HG03439 (cell line): ENCODE measurements at regions not wholly inside any gene's neighbourhood (a gene's known extent, or its start where the extent isn't known, plus 50 kb on each side); places are given as distances from the start of the nearest gene placed in this dataset.

Experiments used
- ATAC-seq: cut with Tn5 transposase; IDR thresholded peaks from one replicate; pipeline ENCODE4 v1.9.1; 2021; ENCODE audit warnings: mild to moderate bottlenecking, moderate library complexity; ENCODE audit not compliant: unreplicated experiment

DNA sequence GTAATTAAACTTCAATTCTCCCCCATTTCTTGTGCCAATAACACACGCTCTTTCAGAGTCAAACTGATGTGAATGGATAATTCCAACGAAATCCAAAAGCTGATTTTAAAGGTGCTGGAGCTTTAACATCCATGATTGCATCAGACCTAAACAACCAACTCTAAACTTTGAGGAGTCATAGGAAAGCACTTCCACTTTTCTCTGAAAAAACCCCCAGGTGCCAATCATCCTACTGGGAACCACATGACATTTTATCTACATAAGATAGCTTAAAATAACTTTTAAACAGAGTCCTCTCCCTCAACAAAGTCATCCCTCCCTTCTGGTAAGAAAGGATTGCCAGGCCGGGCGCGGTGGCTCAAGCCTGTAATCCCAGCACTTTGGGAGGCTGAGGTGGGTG is 167.7 kb upstream of the PDE10A start:
- ATAC-seq, result no peak

DNA sequence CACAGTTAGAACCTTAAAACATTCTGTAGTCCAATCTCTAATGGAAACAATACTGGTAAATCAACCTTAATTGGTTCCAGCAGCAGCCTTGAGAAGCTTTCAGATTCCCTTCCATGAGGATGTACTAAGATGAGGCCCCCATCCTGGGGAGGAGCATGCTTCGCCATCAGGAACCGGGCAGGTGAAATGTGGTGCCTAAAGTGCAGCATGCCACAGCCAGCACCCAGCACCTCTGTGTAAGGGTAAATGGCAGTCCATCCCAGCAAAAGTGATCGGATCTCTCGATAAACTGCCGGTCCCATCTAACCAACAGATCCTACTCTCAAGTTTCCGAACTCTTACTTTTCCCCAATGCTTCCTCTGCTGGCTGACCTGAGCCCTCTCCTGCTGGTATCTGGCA is 166.3 kb upstream of the PDE10A start:
- no peak for ATAC-seq

DNA sequence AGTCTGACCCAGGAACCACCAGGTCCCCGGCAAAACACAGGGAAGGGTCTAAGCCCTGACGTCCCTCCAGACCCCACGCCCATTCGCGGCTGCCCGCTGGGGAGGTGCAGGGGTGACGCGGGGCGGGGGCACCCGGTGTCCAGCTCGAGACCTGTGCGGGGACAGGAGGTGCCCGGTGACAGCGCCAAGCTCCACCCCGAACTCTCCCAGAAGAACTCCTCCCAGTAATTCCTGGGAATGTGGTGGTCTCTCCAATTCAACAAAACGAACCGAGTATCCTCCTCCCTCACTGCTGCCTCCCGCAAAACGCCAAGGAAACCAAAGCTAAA is 164.1 kb upstream of the PDE10A start:
- ATAC-seq, result no peak

DNA sequence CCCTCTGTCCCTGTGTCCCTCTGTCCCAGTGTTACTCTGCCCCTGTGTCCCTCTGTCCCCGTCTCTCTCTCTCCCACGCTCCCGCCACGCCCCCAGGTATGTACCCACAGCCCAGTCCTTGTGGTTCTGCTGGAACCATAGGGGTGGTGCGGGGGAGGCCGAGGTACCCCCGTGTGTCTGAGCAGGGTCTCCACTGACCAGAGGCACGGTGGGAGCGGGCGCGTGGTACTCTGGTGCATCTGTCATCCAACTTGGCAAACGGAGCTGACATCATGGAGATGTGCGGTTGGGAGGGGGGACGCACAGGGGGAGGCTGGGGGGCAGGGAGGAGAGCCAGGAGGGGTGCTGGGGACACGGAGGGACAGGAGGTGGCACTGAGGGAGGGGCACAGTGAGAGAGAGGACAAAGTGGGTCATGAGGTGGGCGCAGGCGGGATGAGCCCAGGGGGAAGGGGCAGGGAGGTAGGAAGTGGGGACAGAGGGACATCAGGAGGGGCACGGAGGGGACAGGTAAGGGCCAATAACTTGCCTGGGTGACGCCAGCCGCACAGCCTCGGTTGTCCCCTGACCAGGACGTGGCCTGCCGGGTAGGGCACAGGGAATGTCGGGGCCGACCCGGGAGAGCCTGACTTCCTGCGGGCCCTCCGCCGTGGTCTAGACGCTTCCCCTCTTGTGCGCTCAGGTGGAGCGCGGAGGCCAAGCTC is 163.6 kb upstream of the PDE10A start:
- ATAC-seq, result no peak

DNA sequence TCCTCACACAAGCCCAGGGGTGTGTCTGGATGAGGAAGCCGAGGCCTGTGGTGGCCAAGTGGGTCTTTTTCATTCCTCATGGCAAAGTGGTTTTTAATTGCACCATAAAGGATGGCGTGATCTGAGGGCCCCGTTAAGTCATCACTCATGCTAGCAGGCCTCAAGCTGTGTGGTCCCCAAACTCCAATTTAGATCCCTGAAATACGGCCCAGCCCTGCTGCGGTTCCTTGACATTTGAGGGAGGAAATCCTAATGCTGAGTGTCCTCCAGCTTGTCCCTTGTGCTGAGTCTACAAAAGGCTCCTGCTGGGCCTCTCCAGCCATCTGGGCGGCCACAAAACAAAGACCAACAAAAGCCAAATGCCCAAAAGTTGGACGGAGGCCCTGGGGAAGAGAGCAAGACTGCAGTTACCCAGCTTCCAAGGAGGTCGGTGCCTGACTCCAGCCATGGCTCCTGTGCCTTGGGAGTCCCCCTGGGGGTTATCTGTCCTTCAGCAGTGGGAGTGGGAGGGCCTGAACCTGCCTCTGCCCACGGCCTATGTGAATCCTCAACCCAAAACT is 162.3 kb upstream of the PDE10A start:
- no peak for ATAC-seq

DNA sequence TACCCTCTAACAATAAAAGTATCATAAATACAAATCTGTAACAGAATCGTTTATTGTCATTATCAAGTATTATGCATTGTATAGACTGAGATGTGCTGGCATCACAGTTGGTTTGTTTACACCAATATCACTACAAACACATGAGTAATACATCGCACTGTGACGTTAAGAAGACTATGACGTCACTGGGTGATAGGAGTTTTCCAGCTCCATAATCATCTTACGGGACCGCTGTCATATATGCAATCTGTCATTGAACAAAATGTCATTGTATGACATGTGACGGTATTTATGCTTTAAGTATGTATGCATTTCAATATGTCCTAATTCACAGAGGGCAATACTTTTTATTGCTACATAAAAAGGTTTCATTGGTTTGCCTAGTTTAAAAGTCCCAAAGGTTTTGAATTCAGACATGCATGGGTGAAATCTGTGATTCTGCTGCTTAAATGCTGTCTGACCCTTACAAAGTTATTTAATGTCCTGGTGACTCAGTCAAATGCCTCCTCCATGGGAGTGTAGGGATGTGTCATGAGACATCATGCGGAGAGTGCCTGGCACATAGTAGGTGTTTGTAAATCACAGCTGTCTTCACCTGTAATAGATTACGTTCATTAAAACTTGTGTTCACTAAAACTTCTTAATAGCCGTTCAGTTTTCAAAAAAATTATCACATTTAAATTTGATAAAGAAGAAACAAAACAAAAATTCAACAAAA is 160.7 kb upstream of the PDE10A start:
- ATAC-seq, result no peak

DNA sequence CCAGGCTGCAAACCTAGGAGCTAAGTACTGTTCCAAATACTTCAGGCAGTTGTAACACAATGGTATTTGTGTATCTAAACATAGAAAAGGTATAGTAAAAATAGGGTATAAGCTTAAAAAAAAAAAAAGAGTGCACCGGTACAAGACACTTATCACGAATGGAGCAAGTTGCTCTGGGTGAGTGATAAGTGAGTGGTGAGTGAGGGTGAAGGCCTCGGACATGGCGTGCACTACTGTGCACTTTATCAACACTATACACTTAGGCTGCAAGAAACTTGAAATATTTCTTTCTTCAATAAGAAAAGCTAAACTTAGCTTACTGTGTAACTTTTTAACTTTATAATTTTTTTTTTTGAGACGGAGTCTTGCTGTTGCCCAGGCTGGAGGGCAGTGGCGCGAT is 159.5 kb upstream of the PDE10A start:
- ATAC-seq, result no peak

DNA sequence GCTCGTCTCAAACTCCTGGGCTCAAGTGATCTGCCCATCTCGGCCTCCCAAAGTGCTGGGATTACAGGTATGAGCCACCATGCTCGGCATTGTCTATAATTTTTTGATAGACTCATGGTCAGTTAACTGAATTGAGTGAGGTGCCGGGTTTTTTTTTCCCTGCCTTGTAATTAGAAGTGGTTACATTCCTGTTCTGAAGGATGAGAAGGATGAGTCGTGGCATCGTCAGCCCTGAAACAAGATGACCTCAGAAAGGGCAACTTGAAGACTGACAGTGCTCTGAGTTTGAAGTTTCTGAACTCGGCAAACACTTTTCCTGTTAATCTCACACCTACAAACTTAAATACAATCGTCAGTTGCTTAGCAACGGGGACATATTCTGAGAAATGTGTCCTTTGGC is 158.7 kb upstream of the PDE10A start:
- ATAC-seq, result no peak

DNA sequence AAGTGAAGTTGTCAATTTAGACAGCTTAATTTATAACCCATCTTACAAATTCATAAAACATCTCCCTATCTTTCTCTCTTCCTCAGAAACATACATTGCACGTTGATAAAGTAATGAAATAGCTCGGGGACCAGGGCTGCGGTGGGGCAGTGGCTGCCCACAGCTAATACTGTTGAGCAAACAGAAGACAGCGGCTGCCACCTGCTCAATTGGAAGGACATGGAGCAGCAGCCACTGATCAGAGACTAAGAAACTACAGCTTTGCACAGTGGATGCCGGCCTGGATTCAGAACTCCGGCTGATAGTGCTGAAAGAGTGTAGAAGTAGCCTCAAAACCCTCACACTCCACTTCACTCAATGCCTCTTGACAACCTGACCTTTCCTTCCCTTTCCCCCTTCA is 157.9 kb upstream of the PDE10A start:
- no peak for ATAC-seq

DNA sequence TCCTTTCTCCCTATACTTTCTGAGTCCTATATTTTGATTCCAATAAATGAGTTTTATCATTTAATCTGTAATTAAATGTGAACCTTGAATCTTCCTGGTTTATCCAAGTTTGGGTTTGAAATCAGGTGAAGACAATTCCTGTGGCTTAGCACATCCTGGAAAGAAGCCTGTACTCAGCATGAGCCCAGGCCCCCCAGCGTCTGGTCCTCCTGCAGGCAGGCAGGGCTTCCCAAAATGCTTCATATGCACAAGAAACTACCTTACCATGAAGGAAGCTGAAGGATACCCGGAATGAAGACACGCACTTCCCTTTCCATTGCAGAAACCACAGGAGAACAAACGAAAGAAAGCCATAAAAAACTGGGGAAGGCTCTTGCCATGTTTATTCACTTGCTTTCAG is 157.4 kb upstream of the PDE10A start:
- ATAC-seq, result no peak

DNA sequence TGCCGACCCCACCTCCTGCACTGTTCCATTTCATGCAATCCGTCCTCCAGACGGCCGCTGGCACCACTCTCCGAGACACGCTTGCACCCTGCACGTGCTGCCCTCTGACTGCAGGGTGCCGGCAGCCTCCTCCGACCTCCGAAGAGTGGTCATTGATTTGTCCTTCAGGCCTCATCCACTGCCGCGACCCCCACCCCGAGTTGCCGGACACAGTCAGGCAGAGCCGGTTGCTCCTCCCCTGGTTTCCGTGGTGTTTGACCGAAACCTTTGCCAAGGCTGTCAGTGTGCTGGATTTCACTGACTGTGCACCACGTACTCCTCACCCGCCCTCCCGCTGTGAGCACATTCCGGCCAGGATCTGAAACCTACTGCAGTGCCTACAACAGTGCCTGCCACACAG is 156.4 kb upstream of the PDE10A start:
- ATAC-seq, result no peak

DNA sequence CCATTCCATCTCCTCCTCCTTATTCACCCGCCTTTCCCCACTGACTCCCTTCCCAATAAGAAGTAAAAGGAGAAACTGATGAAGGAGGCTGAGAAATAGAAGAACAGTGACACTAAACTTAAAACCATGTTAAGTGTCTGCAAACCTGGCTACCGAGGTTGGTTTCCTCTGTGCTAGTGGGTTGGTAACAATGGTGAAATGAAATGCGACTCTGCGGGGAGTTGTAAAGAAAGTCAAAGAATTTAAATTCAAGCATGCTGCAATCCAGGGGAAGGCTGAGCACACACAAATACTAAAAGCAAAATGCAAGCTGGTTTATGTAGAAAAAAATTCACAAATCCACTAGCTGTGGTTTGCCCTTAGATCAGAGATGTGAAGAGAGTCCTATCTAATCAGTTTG is 155.2 kb upstream of the PDE10A start:
- no peak for ATAC-seq

DNA sequence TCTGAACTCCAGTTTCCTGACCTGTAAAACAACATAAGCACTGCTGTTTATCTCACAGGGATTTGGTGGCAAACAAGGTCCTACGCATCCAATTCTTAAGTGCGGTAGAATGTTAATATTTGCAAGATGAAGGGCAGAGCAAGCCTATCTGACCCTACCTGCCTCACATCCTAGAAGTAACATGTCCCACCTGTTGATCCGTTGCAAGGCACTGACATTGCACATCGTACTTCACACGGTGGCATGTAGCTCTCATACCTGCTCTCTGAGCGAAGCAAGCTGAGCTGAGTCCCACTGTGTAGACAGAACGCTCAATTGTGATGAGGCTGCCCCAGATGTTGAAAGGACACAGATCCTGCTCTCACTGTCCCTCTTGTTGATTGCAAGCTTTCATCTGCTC is 154.7 kb upstream of the PDE10A start:
- ATAC-seq, result no peak

DNA sequence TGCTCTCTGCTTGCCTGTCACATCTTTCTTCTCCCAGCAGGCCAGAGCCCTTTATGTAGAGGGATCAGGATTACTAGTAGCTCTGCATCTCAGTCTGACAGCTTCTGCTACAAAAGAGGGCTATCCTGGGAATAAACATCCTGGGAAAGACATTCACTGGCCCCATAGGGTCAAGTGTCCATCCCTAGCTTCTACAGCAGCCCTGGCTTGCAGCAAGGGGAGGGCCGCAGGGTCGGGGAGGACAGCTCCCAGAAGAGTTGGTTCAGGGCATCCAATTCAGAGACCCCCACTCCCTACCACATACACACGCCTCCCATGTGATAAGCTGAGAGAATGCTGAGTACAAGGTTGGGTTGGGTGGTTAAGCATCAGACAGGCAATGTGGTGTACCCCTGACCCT is 154.1 kb upstream of the PDE10A start:
- ATAC-seq, result no peak

DNA sequence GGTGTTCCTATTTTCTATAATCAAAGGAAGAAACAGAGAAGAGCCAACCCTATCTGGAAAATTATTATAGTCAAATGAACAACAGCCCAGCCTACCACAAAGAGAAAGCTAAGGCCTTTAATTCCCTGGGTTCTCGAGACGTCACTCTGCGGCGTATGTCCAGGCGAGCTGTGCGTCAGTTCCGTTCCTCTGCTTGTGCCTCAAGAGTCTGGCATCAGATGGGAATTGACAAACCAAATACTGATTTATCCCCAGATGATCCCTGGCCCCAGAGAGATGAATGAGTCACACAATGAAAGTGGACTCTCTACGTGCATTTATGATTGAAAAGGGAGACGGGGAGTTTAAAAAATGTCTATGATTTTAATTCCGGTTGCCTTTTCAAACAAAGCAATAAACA is 151.6 kb upstream of the PDE10A start:
- no peak for ATAC-seq

DNA sequence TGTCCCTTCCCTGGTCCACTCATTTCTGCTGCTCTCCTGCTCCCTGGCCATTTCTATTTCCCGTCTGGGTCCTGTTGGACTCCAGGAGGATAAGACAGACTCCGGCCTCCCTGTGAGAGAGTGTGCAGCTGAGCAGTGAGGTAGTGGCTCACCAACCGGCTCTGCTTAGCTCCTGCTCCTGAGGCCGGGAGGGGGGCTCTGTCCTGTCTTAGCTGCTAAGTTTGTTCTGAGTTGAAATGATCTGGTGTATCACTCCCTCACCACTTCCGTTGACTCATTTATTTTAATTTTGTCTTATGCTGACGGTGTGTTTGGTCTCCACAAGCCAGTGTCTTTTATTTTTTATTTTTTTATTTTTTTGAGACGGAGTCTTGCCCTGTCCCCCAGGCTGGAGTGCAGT is 148.5 kb upstream of the PDE10A start:
- ATAC-seq, result no peak

DNA sequence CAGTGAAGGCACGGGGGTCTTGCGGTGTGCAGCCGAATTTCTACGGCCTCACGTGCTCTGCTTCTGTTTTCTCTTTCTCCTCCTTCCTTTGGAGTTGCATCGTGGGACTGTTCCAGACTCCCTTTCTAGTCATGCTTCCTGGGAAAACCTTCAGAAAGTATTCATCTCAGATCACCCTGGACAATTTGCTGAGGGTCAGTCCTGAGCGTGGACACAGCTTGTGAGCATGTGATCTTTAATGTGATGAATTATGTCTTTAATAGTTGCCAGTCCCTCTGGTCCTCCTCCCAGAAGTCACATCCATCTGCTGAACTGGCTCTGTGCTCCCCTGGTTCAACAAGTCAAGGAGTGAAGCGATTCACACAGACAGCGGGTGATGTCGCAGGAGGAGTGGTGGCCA is 145.0 kb upstream of the PDE10A start:
- no peak for ATAC-seq

DNA sequence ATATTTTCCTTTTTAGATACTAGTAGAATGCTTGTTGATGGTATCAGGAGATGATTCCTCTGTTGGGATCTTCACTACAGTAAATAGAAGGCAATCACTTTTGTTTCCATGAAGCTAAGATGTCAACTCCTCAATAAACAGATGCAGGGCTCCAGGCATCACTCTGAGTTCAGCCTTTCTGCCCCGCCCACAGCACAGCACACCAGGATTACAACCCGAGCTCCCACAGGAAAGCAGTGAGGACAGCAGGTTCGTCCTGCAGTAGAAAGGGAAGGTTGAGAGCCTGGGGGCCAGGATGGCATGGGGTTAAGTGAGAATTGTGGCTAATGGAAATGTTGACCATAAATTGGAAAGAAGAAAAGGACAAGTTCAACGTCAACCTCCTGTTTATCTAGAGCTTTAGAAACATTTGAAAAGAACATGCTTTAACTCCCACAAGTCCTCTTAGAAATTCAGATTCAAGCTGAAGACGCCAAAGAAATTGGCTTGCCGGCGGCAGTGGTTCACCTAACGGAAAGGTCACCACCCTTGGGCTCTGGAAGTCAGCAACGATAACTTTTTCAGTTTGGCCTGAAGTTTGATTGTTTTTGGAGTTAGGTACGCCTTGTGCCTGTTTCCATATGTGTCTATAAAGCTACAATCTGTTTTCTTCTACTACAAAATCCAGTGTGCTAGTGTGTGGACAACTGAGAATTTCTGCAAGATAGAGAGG is 144.4 kb upstream of the PDE10A start:
- no peak for ATAC-seq

DNA sequence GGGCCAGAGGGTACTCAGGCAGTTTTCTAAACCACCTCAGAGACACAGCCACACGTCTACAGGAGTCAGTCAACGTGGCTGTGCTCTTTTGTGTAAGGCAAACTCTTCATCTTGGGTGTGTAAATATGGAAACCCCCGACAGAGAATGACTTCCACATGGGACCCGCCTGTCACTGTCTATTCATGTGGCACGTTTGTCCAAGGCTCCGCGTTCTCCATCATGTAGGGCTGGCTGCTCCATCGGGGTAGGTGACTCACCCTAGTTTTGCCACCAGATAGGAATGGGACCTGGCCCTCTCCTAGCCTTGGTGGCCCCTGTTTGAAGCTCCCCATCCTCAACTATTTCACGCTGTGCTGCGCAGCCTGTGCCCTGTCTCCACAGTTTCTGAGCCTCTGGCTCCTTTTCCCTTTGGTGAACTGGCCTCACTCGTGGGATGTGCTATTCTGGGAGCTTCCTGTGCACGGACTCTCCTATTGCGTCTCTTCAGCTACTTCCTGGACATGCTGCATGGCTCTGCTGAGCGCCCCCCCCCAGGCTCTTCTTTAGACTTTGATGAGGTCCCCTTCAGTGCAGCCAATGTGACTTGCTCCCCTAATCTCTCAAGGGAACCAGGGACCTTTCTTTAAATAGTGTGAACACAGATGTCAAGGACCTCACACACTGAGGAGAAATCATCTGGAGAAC is 143.2 kb upstream of the PDE10A start:
- ATAC-seq, result no peak

DNA sequence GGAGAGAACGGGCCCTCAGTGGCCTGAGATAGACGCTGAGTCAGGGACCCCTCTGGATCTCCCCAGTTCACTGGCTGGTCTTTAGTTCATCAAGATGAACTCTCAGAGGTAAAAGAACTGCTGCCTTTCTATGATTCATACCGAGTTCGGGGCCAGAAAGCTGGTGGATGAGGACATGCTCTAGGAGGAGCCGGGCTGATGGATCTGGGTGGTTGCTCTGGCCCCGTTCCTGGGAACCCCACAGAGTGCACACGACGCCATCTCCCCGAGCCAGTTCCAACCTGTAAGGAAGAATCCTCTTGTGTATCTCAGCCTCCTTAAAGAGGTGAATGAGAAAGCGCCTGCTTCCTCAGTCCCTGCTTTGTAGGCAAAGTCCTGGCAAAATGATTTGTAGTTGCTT is 142.6 kb upstream of the PDE10A start:
- no peak for ATAC-seq

DNA sequence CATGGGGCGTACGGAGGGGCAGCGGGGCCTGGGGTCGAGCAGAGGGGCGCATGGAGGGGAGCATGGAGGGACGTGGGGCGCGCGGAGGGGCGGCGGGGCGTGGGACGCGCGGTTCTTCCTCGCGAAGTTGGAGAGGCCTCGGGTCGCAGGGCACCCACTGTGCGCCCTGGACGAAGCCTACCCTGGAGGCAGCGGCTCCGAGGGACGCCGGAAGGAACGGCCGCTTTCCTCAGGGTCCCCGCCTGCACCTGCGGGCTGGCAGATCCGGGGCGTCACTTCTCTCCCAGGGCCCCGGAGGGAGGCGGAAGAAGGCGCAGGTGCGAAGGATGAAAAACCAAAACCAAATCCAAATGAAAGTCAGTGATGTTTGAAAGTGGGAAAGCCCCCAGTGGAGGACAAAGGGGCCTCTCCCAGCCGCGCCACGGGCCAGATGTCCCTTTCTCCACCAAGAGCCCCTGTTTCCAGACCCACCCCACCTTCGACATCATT is 142.1 kb upstream of the PDE10A start:
- no peak for ATAC-seq
